Neural progenitor cell (in vitro differentiated cells): ENCODE measurements at regions not wholly inside any gene's neighbourhood (a gene's known extent, or its start where the extent isn't known, plus 50 kb on each side); places are given as distances from the start of the nearest gene placed in this dataset.

ENCODE experiments used
- DNase-seq: peaks from one replicate; pipeline ENCODE4 v3.0.0-alpha.2; 2016; ENCODE audit warnings: low spot score
- H2AFZ ChIP-seq: fragments of 200-600 bp; sonication (generic); replicated peaks from 2 replicates; pipeline ENCODE4 v1.6.1; 2016; ENCODE audit warnings: antibody characterized with exemption
- H3F3A ChIP-seq: fragments of 200-600 bp; sonication (generic); 2 replicates; pipeline ENCODE4 v1.6.1; 2016; ENCODE audit warnings: antibody characterized with exemption, low read depth
- H3K27ac ChIP-seq: fragments of 200-600 bp; sonication (generic); 2 replicates; pipeline ENCODE4 v1.5.1; 2016; ENCODE audit warnings: mild to moderate bottlenecking
- H3K27me3 ChIP-seq: fragments of 200-600 bp; sonication (generic); 2 replicates; pipeline ENCODE4 v1.6.1; 2016; ENCODE audit warnings: mild to moderate bottlenecking, moderate library complexity
- H3K36me3 ChIP-seq: fragments of 200-600 bp; sonication (generic); 2 replicates; pipeline ENCODE4 v1.5.1; 2016
- H3K4me1 ChIP-seq: fragments of 200-600 bp; sonication (generic); 2 replicates; pipeline ENCODE4 v1.6.1; 2016; ENCODE audit warnings: mixed run types
- H3K4me2 ChIP-seq: fragments of 200-600 bp; sonication (generic); 2 replicates; pipeline ENCODE4 v1.6.1; 2016
- H3K4me3 ChIP-seq: fragments of 200-600 bp; sonication (generic); 2 replicates; pipeline ENCODE4 v1.5.1; 2016
- H3K79me2 ChIP-seq: fragments of 200-600 bp; sonication (generic); 2 replicates; pipeline ENCODE4 v1.6.1; 2016; ENCODE audit warnings: low read depth
- H3K9ac ChIP-seq: fragments of 200-600 bp; sonication (generic); 2 replicates; pipeline ENCODE4 v1.6.1; 2016
- H3K9me3 ChIP-seq: fragments of 200-600 bp; sonication (generic); 2 replicates; pipeline ENCODE4 v1.5.1; 2016; ENCODE audit warnings: low read depth
- H4K20me1 ChIP-seq: fragments of 200-600 bp; sonication (generic); 2 replicates; pipeline ENCODE4 v1.6.1; 2016; ENCODE audit warnings: low read depth
- H3K27ac Mint-ChIP-seq: 3 replicates; pipeline ENCODE4 v1.8.0; 2021; ENCODE audit warnings: mixed read lengths
- H3K27me3 Mint-ChIP-seq: 2 replicates; pipeline ENCODE4 v1.8.0; 2022; ENCODE audit warnings: low read depth, mild to moderate bottlenecking, inconsistent platforms, moderate library complexity, mixed read lengths; ENCODE audit not compliant: insufficient read depth
- H3K36me3 Mint-ChIP-seq: 3 replicates; pipeline ENCODE4 v1.8.0; 2021; ENCODE audit warnings: mixed read lengths
- H3K4me1 Mint-ChIP-seq: 3 replicates; pipeline ENCODE4 v1.8.0; 2021; ENCODE audit warnings: mixed read lengths
- H3K4me3 Mint-ChIP-seq: 3 replicates; pipeline ENCODE4 v1.8.0; 2021; ENCODE audit warnings: mild to moderate bottlenecking, moderate library complexity, mixed read lengths
- H3K9me3 Mint-ChIP-seq: 3 replicates; pipeline ENCODE4 v1.8.0; 2020; ENCODE audit warnings: mixed read lengths
- EZH2 ChIP-seq: fragments of 200-600 bp; sonication (generic); IDR thresholded peaks from 2 replicates; pipeline ENCODE4 v1.6.1; 2017; ENCODE audit warnings: antibody characterized with exemption, mild to moderate bottlenecking, moderate library complexity
- EZH2phosphoT487 ChIP-seq: fragments of 200-600 bp; sonication (generic); IDR thresholded peaks from 2 replicates; pipeline ENCODE4 v1.6.1; 2017; ENCODE audit warnings: antibody characterized with exemption
- TF ChIP-seq, protein P1 (sequence below): fragments of 200-600 bp; sonication (generic); IDR thresholded peaks from 2 replicates; pipeline ENCODE4 v1.5.1; 2017; ENCODE audit warnings: antibody characterized with exemption, mild to moderate bottlenecking

DNA sequence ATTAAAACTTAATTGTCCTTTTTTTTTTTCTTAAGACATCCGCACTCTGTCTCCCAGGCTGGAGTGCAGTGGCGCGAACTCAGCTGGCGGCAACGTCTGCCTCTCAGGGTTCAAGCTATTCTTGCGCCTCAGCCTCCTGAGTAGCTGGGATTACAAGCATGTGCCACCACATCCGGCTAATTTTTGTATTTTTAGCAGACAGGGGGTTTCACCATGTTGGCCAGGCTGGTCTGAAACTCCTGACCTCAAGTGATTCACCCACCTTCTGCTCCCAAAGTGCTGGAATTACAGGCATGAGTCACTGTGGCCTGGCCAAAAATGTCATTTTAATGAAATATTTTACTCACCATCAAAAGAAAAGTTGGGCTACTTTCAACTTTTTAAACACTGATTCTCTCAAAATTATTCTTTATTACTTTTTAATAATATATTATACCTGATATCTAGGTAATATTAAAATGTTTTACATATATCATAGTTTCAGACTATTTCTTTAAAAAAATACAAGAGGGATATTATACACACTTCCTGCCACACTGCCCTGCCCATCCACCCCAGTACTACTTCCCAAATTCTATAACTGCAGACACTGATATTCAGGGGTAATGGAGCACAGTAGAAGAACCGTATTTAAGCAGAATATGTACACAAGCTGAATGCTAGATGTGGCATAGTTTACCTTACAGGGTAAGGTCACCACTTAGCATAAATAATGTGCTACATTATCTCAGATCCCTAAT, 723.9 kb upstream of the ZNF385D start:
- Histone ChIP-seq H3K27ac (no peak overlapping the region), H3K36me3 (no peaks in the 10 kb centered on the region), H4K20me1 (no peaks in the 10 kb centered on the region), H3F3A (no peaks in the 10 kb centered on the region), H2AFZ (no peak overlapping the region), H3K9ac (no peak overlapping the region), H3K9me3 (no peaks in the 10 kb centered on the region), H3K4me3 (no peak overlapping the region), H3K4me2 (no peak overlapping the region), H3K27me3 (no peaks in the 10 kb centered on the region), H3K79me2 (no peaks in the 10 kb centered on the region), H3K4me1 (no peaks in the 10 kb centered on the region)
- no peaks in the 10 kb centered on the region for H3K9me3 Mint-ChIP-seq
- H3K4me3 Mint-ChIP-seq = no peak overlapping the region
- TF ChIP-seq EZH2 = no peak
- H3K4me1 Mint-ChIP-seq = no peaks in the 10 kb centered on the region
- H3K27ac Mint-ChIP-seq = no peak overlapping the region
- H3K36me3 Mint-ChIP-seq = no peaks in the 10 kb centered on the region
- H3K27me3 Mint-ChIP-seq = peaks cover 2% of the 10 kb centered on the region
- no peak for DNase-seq

DNA sequence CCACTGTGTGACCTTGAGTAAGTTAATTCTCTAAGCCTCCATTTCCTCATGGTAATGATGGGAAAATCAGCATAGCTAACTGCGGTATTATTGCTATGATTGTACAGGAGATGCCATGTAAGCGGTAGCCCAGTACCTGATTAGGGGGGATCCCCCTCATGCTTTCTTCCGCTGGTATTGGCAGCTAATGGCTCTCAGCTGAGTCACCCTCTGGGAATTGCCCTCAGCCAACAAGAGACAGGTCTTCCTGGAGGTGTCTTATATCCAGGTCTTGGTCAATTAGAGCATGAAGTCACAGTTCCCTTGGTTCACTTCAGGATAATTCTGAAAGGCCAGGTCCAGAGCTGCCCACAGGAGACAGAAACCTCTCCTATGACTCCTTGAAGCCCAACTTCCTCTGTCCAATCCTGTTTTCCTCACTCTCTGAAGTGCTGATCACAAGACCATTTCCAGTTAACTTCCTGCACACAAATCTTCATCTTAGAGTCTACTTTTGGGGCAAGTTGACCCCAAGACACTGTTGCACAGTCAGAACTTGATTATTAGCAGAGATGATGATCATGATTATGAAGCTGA, 724.7 kb upstream of the ZNF385D start:
- Histone ChIP-seq H3K4me2 (no peak overlapping the region), H3K4me3 (no peak overlapping the region), H3K4me1 (no peaks in the 10 kb centered on the region), H2AFZ (no peak overlapping the region), H4K20me1 (no peaks in the 10 kb centered on the region), H3F3A (no peaks in the 10 kb centered on the region), H3K9ac (no peak overlapping the region), H3K27me3 (no peaks in the 10 kb centered on the region), H3K9me3 (no peaks in the 10 kb centered on the region), H3K27ac (no peak overlapping the region), H3K79me2 (no peaks in the 10 kb centered on the region), H3K36me3 (no peaks in the 10 kb centered on the region)
- Mint-ChIP-seq H3K36me3 (no peaks in the 10 kb centered on the region), H3K9me3 (no peaks in the 10 kb centered on the region), H3K4me1 (no peaks in the 10 kb centered on the region), H3K4me3 (no peak overlapping the region), H3K27me3 (peaks cover 2% of the 10 kb centered on the region), H3K27ac (no peak overlapping the region)
- TF ChIP-seq, protein P1, sequence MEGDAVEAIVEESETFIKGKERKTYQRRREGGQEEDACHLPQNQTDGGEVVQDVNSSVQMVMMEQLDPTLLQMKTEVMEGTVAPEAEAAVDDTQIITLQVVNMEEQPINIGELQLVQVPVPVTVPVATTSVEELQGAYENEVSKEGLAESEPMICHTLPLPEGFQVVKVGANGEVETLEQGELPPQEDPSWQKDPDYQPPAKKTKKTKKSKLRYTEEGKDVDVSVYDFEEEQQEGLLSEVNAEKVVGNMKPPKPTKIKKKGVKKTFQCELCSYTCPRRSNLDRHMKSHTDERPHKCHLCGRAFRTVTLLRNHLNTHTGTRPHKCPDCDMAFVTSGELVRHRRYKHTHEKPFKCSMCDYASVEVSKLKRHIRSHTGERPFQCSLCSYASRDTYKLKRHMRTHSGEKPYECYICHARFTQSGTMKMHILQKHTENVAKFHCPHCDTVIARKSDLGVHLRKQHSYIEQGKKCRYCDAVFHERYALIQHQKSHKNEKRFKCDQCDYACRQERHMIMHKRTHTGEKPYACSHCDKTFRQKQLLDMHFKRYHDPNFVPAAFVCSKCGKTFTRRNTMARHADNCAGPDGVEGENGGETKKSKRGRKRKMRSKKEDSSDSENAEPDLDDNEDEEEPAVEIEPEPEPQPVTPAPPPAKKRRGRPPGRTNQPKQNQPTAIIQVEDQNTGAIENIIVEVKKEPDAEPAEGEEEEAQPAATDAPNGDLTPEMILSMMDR = no peak
- TF ChIP-seq EZH2phosphoT487 (no peak), EZH2 (no peak)
- DNase-seq = no peak

DNA sequence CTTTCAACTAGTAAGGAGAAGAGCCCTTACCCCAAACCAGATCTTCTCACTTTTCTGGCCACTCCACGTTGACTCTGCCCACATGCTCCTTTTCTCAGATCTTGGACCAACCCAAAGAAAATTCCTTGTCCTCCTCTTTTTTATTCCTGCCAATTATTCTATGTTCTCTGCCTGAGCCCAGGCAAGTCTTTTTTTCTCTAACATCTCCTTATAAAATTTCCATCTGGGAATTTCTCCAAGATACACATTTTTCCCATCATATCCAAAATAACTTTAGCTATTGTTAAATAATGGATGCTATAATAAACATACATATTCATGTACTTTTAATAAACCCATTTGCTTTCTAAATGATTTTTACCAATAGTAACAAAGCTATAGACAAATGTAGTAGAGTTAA, 726.0 kb upstream of the ZNF385D start:
- no peaks in the 10 kb centered on the region for H3K4me1 Mint-ChIP-seq
- Histone ChIP-seq H3K4me2 (no peak overlapping the region), H3K9me3 (no peaks in the 10 kb centered on the region), H3K79me2 (no peaks in the 10 kb centered on the region), H3K36me3 (no peaks in the 10 kb centered on the region), H4K20me1 (no peaks in the 10 kb centered on the region), H3K9ac (no peak overlapping the region), H3K4me1 (no peaks in the 10 kb centered on the region), H3K27ac (no peak overlapping the region), H2AFZ (no peak overlapping the region), H3F3A (no peaks in the 10 kb centered on the region), H3K4me3 (no peak overlapping the region), H3K27me3 (no peaks in the 10 kb centered on the region)
- no peaks in the 10 kb centered on the region for H3K9me3 Mint-ChIP-seq
- TF ChIP-seq EZH2phosphoT487 = no peak
- TF ChIP-seq, protein P1 = no peak
- TF ChIP-seq EZH2 = no peak
- no peak overlapping the region for H3K4me3 Mint-ChIP-seq
- peaks cover 2% of the 10 kb centered on the region for H3K27me3 Mint-ChIP-seq
- H3K27ac Mint-ChIP-seq = no peak overlapping the region
- DNase-seq = no peak
- no peaks in the 10 kb centered on the region for H3K36me3 Mint-ChIP-seq

DNA sequence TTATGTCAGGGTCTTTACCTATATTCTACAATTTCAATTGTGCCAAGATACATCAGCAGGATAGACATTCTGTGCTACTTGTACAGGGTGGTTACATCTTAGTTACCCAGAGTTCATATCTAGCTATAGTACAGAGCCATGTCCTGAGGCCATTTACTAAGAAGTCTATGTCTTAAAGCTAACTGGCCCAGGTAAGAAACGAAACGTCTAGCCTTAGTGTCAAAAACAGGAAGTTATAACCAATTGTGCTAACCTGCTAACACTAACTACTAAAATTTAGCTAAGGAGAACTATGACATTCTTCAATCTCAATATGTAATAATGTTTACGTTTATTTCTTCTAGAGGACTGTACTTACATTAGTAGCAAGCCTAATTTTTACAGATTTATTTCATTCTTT, 717.2 kb upstream of the UBE2E2 start:
- no peaks in the 10 kb centered on the region for H4K20me1 ChIP-seq
- no peak overlapping the region for H2AFZ ChIP-seq
- no peaks in the 10 kb centered on the region for H3K4me1 ChIP-seq
- H3K9ac ChIP-seq = no peak overlapping the region
- H3K4me3 ChIP-seq = no peak overlapping the region
- no peak overlapping the region for H3K4me3 Mint-ChIP-seq
- H3K4me2 ChIP-seq = no peak overlapping the region
- no peaks in the 10 kb centered on the region for H3K9me3 Mint-ChIP-seq
- no peaks in the 10 kb centered on the region for H3K27me3 ChIP-seq
- H3K79me2 ChIP-seq = no peaks in the 10 kb centered on the region
- DNase-seq = no peak
- TF ChIP-seq EZH2 = no peak
- TF ChIP-seq, protein P1 = no peak
- no peaks in the 10 kb centered on the region for H3F3A ChIP-seq
- H3K27me3 Mint-ChIP-seq = no peaks in the 10 kb centered on the region
- no peaks in the 10 kb centered on the region for H3K4me1 Mint-ChIP-seq
- no peak overlapping the region for H3K27ac Mint-ChIP-seq
- H3K27ac ChIP-seq = no peak overlapping the region
- H3K9me3 ChIP-seq = no peaks in the 10 kb centered on the region
- no peaks in the 10 kb centered on the region for H3K36me3 Mint-ChIP-seq
- no peaks in the 10 kb centered on the region for H3K36me3 ChIP-seq
